H1 (cell line): ENCODE measurements at regions not wholly inside any gene's neighbourhood (a gene's known extent, or its start where the extent isn't known, plus 50 kb on each side); places are given as distances from the start of the nearest gene placed in this dataset.

Experiments used
- BRCA1 ChIP-seq: IDR thresholded peaks from 2 replicates; pipeline ENCODE4 v1.6.1; 2012; ENCODE audit warnings: low read depth, low read length, improper control_type of control experiment
- CHD2 ChIP-seq: IDR thresholded peaks from 2 replicates; pipeline ENCODE4 v1.6.1; 2012; ENCODE audit warnings: low read length, improper control_type of control experiment
- EZH2 ChIP-seq: fragments of 200-600 bp; sonication (generic); IDR thresholded peaks from 2 replicates; pipeline ENCODE4 v1.7.1; 2012; ENCODE audit warnings: low read depth, mild to moderate bottlenecking, moderate library complexity, low read length, inconsistent platforms; ENCODE audit not compliant: severe bottlenecking
- PHF8 ChIP-seq: fragments of 200-600 bp; sonication (generic); conservative IDR thresholded peaks from 2 replicates; pipeline ENCODE4 v1.7.1; 2012; ENCODE audit warnings: low read depth, mild to moderate bottlenecking, inconsistent platforms, low read length, moderate library complexity
- POLR2A ChIP-seq, 2 experiments: IDR thresholded peaks; 1 replicate in 1 of 2; 2 replicates in 1 of 2; pipeline ENCODE4 v1.6.1; 2011; ENCODE audit warnings: low read depth in 2 of 2, low read length in 2 of 2, mild to moderate bottlenecking in 2 of 2; ENCODE audit errors: control extremely low read depth in 1 of 2
- POLR2AphosphoS5 ChIP-seq: IDR thresholded peaks from 2 replicates; pipeline ENCODE4 v1.6.1; 2011; ENCODE audit warnings: low read depth, low read length
- RXRA ChIP-seq: IDR thresholded peaks from 2 replicates; pipeline ENCODE4 v1.6.1; 2011; ENCODE audit warnings: low read depth, mild to moderate bottlenecking, low read length, moderate library complexity; ENCODE audit not compliant: insufficient read depth
- SIN3A ChIP-seq, 2 experiments: IDR thresholded peaks in 1 of 2; conservative IDR thresholded peaks in 1 of 2; 2 replicates each; pipeline ENCODE4 v1.6.1; 2011 to 2012; ENCODE audit warnings: low read length in 2 of 2, improper control_type of control experiment in 1 of 2, low read depth in 1 of 2, mild to moderate bottlenecking in 1 of 2
- SP4 ChIP-seq: IDR thresholded peaks from 2 replicates; pipeline ENCODE4 v1.6.1; 2012; ENCODE audit warnings: low read length, inconsistent platforms
- USF2 ChIP-seq: IDR thresholded peaks from 2 replicates; pipeline ENCODE4 v1.6.1; 2011; ENCODE audit warnings: low read length, improper control_type of control experiment
- TF ChIP-seq, protein P1 (sequence below), 3 experiments: IDR thresholded peaks; 1 replicate in 2 of 3; 2 replicates in 1 of 3; pipeline versions ENCODE4 v1.5.1 to v1.6.1; 2011; ENCODE audit warnings: low read length in 3 of 3, mild to moderate bottlenecking in 3 of 3, inconsistent platforms in 2 of 3, low read depth in 1 of 3, moderate library complexity in 1 of 3; ENCODE audit not compliant: insufficient read depth in 1 of 3; ENCODE audit errors: control extremely low read depth in 1 of 3

GRCh38 chr3:87873136-87873535, 185.7 kb downstream of the CGGBP1 start:
- TF ChIP-seq, protein P1, sequence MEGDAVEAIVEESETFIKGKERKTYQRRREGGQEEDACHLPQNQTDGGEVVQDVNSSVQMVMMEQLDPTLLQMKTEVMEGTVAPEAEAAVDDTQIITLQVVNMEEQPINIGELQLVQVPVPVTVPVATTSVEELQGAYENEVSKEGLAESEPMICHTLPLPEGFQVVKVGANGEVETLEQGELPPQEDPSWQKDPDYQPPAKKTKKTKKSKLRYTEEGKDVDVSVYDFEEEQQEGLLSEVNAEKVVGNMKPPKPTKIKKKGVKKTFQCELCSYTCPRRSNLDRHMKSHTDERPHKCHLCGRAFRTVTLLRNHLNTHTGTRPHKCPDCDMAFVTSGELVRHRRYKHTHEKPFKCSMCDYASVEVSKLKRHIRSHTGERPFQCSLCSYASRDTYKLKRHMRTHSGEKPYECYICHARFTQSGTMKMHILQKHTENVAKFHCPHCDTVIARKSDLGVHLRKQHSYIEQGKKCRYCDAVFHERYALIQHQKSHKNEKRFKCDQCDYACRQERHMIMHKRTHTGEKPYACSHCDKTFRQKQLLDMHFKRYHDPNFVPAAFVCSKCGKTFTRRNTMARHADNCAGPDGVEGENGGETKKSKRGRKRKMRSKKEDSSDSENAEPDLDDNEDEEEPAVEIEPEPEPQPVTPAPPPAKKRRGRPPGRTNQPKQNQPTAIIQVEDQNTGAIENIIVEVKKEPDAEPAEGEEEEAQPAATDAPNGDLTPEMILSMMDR (IDR thresholded peaks at IDR 0.05; ENCODE audit: control extremely low read depth in 1 of 3, insufficient read depth in 1 of 3, low read depth in 1 of 3, low read length in 3 of 3): no peak
- TF ChIP-seq POLR2A (IDR thresholded peaks at IDR 0.05; ENCODE audit: control extremely low read depth in 1 of 2, low read depth in 2 of 2, low read length in 2 of 2) (no peak), RXRA (no peak), BRCA1 (no peak), EZH2 (no peak), CHD2 (no peak), POLR2AphosphoS5 (no peak), USF2 (no peak), SP4 (no peak), SIN3A (conservative IDR thresholded peaks at IDR 0.05 in 1 of 2, IDR thresholded peaks at IDR 0.05 in 1 of 2; ENCODE audit: low read depth in 1 of 2, low read length in 2 of 2) (no peak), PHF8 (no peak)
